SH-SY5Y (cell line): ENCODE measurements at regions not wholly inside any gene's neighbourhood (a gene's known extent, or its start where the extent isn't known, plus 50 kb on each side); places are given as distances from the start of the nearest gene placed in this dataset.

Source experiments
- GATA2 ChIP-seq: IDR thresholded peaks from 2 replicates; pipeline ENCODE4 v1.6.1; 2011; ENCODE audit warnings: mild to moderate bottlenecking, low read depth, low read length
- GATA3 ChIP-seq: IDR thresholded peaks from 2 replicates; pipeline ENCODE4 v1.6.1; 2011; ENCODE audit warnings: low read depth, mild to moderate bottlenecking, low read length, moderate library complexity

- TF ChIP-seq GATA2 = no peak
- no peak for TF ChIP-seq GATA3
Measured at GRCh38 chr5:74083096-74083791, 457.2 kb downstream of the ARHGEF28 start.
